SK-N-SH (cell line): ENCODE measurements at regions not wholly inside any gene's neighbourhood (a gene's known extent, or its start where the extent isn't known, plus 50 kb on each side); places are given as distances from the start of the nearest gene placed in this dataset.

ENCODE experiments used
- CTCF ChIA-PET: fragments of 300-600, 350-600 bp; formaldehyde crosslinking; extraction: SDS; loops from one replicate; lab custom pipeline; 2021; lab: Yijun Ruan, JAX
- POLR2A ChIA-PET: fragments of 350-600 bp; sonication (Branson Sonifier 250); formaldehyde crosslinking; extraction: SDS; loops from one replicate; lab custom pipeline; 2020; ENCODE audit warnings: antibody characterized with exemption, inconsistent platforms; lab: Yijun Ruan, JAX
- DNase-seq: peaks from one replicate; pipeline ENCODE4 v3.0.0; 2012
- H2AFZ ChIP-seq: fragments of 200-600 bp; sonication (generic); 2 replicates; pipeline ENCODE4 v1.8.1; 2016; ENCODE audit warnings: antibody characterized with exemption, mild to moderate bottlenecking, low read depth
- H3F3A ChIP-seq: fragments of 200-600 bp; sonication (generic); replicated peaks from 2 replicates; pipeline ENCODE3; 2016; ENCODE audit warnings: antibody characterized with exemption, mild to moderate bottlenecking; ENCODE audit not compliant: insufficient read depth
- H3K27ac ChIP-seq, 2 experiments: fragments of 200-500 bp in 1 of 2; fragments of 200-600 bp in 1 of 2; sonication (Bioruptor generic) in 1 of 2; sonication (generic), shearing (Covaris generic) in 1 of 2; 2 replicates each; pipeline versions ENCODE4 v1.5.1 to v1.6.1; 2014 to 2016; ENCODE audit warnings: low read depth in 2 of 2, inconsistent platforms in 1 of 2, low read length in 1 of 2, mild to moderate bottlenecking in 1 of 2, mixed read lengths in 1 of 2
- H3K27me3 ChIP-seq: fragments of 200-600 bp; sonication (generic), shearing (Covaris generic); 2 replicates; pipeline ENCODE4 v1.6.1; 2016; ENCODE audit warnings: mixed run types; ENCODE audit not compliant: insufficient read depth
- H3K36me3 ChIP-seq, 2 experiments: fragments of 200-500 bp in 1 of 2; fragments of 200-600 bp in 1 of 2; sonication (Bioruptor generic) in 1 of 2; sonication (generic) in 1 of 2; replicated peaks in 1 of 2; 2 replicates each; pipeline versions ENCODE3 to v1.5.1; 2014 to 2016; ENCODE audit warnings: low read length in 1 of 2, mild to moderate bottlenecking in 1 of 2; ENCODE audit not compliant: insufficient read depth in 2 of 2, control insufficient read depth in 1 of 2
- H3K4me1 ChIP-seq, 2 experiments: fragments of 200-500 bp in 1 of 2; fragments of 200-600 bp in 1 of 2; sonication (Bioruptor generic) in 1 of 2; sonication (generic), shearing (Covaris generic) in 1 of 2; 2 replicates each; pipeline versions ENCODE4 v1.5.1 to v1.6.1; 2014 to 2016; ENCODE audit warnings: low read depth in 1 of 2, low read length in 1 of 2, mixed run types in 1 of 2; ENCODE audit not compliant: insufficient read depth in 2 of 2, control insufficient read depth in 1 of 2
- H3K4me2 ChIP-seq: fragments of 200-600 bp; sonication (generic), shearing (Covaris generic); 2 replicates; pipeline ENCODE4 v1.6.1; 2017; ENCODE audit warnings: mixed run types
- H3K4me3 ChIP-seq, 2 experiments: fragments of 200-500 bp in 1 of 2; fragments of 200-600 bp in 1 of 2; sonication (Bioruptor generic) in 1 of 2; sonication (generic), shearing (Covaris generic) in 1 of 2; 2 replicates each; pipeline versions ENCODE4 v1.5.1 to v1.8.1; 2014 to 2016; ENCODE audit warnings: low read depth in 2 of 2, inconsistent platforms in 1 of 2, low read length in 1 of 2, mild to moderate bottlenecking in 1 of 2, mixed read lengths in 1 of 2, moderate library complexity in 1 of 2
- H3K79me2 ChIP-seq: fragments of 200-600 bp; sonication (generic); 2 replicates; pipeline ENCODE4 v1.8.1; 2017; ENCODE audit warnings: mild to moderate bottlenecking; ENCODE audit not compliant: insufficient read depth
- H3K9ac ChIP-seq: fragments of 200-600 bp; sonication (generic); 2 replicates; pipeline ENCODE4 v1.6.1; 2017; ENCODE audit warnings: mixed run types
- H3K9me2 ChIP-seq: fragments of 200-600 bp; sonication (generic); 2 replicates; pipeline ENCODE4 v1.6.1; 2017; ENCODE audit warnings: mixed run types
- H3K9me3 ChIP-seq: fragments of 200-600 bp; sonication (generic); 2 replicates; pipeline ENCODE4 v1.6.1; 2017; ENCODE audit warnings: mixed run types, mild to moderate bottlenecking, moderate library complexity
- H4K20me1 ChIP-seq: fragments of 200-600 bp; sonication (generic); 2 replicates; pipeline ENCODE4 v1.6.1; 2017; ENCODE audit warnings: mild to moderate bottlenecking, mixed run types; ENCODE audit not compliant: insufficient read depth
- CHD2 ChIP-seq: fragments of 150-350 bp; IDR thresholded peaks from 2 replicates; pipeline ENCODE4 v1.6.1; 2018; ENCODE audit warnings: low read length; ENCODE audit not compliant: partially characterized antibody
- CTCF ChIP-seq: fragments of 200-600 bp; sonication (generic); IDR thresholded peaks from 2 replicates; pipeline ENCODE4 v1.6.1; 2017; ENCODE audit warnings: antibody characterized with exemption, mild to moderate bottlenecking, moderate library complexity
- EP300 ChIP-seq, 2 experiments: IDR thresholded peaks; 2 replicates each; pipeline versions ENCODE4 v1.4.0 to v1.6.1; 2012; ENCODE audit warnings: borderline replicate concordance in 1 of 2, low read depth in 1 of 2, low read length in 1 of 2
- FOXM1 ChIP-seq: IDR thresholded peaks from 2 replicates; pipeline ENCODE4 v1.4.0; 2012; ENCODE audit warnings: low read depth, mild to moderate bottlenecking
- GATA2 ChIP-seq: sonication (generic); formaldehyde crosslinking; IDR thresholded peaks from 2 replicates; pipeline ENCODE4 v1.5.0; 2020; ENCODE audit warnings: mild to moderate bottlenecking, missing genetic modification reagents
- IRF3 ChIP-seq: fragments of 150-350 bp; IDR thresholded peaks from 2 replicates; pipeline ENCODE4 v1.6.1; 2016; ENCODE audit warnings: mild to moderate bottlenecking, low read depth, low read length
- MAX ChIP-seq: IDR thresholded peaks from 2 replicates; pipeline ENCODE4 v1.4.0; 2012; ENCODE audit warnings: low read depth
- MEF2A ChIP-seq: IDR thresholded peaks from 2 replicates; pipeline ENCODE4 v1.4.0; 2012; ENCODE audit warnings: low read depth, borderline replicate concordance
- MXI1 ChIP-seq: IDR thresholded peaks from 2 replicates; pipeline ENCODE4 v1.6.1; 2012; ENCODE audit warnings: mild to moderate bottlenecking, low read depth, low read length, improper control_type of control experiment
- NFIC ChIP-seq: IDR thresholded peaks from 2 replicates; pipeline ENCODE4 v1.4.0; 2012; ENCODE audit warnings: borderline replicate concordance
- NRF1 ChIP-seq: IDR thresholded peaks from 2 replicates; pipeline ENCODE4 v1.6.1; 2012; ENCODE audit warnings: low read depth, mild to moderate bottlenecking, low read length
- RAD21 ChIP-seq: IDR thresholded peaks from 2 replicates; pipeline ENCODE4 v1.6.1; 2012; ENCODE audit warnings: mild to moderate bottlenecking, low read length
- RXRA ChIP-seq: IDR thresholded peaks from 2 replicates; pipeline ENCODE4 v1.4.0; 2012; ENCODE audit warnings: low read depth, mild to moderate bottlenecking, borderline replicate concordance
- SIN3A ChIP-seq: IDR thresholded peaks from 2 replicates; pipeline ENCODE4 v1.6.1; 2012; ENCODE audit warnings: low read depth, mild to moderate bottlenecking, low read length, moderate library complexity, borderline replicate concordance
- SMC3 ChIP-seq: IDR thresholded peaks from 2 replicates; pipeline ENCODE4 v1.6.1; 2012; ENCODE audit warnings: low read depth, low read length, improper control_type of control experiment
- WGBS: methylation state at CpG from one replicate; pipeline ENCODE4 v1.1.6; 2017; ENCODE audit warnings: low lambda C conversion rate; 5-methylcytosine and 5-hydroxymethylcytosine counted together

GRCh38 chr4:75154994-75155393 lies 222.1 kb downstream of the PARM1 start:
- Histone ChIP-seq H3K27me3 (no peaks in the 10 kb centered on the region), H3K4me3 (no peak overlapping the region), H3K9me2 (no peaks in the 10 kb centered on the region), H3K36me3 (no peaks in the 10 kb centered on the region), H3F3A (no peaks in the 10 kb centered on the region), H4K20me1 (no peaks in the 10 kb centered on the region), H3K79me2 (no peaks in the 10 kb centered on the region), H3K27ac (no peak overlapping the region), H3K9me3 (no peaks in the 10 kb centered on the region), H3K4me1 (no peaks in the 10 kb centered on the region), H2AFZ (no peak overlapping the region), H3K9ac (no peak overlapping the region), H3K4me2 (no peak overlapping the region)
- TF ChIP-seq GATA2 (CRISPR knock-in tag) (no peak), EP300 (IDR thresholded peaks at IDR 0.05; ENCODE audit: borderline replicate concordance in 1 of 2, low read depth in 1 of 2, low read length in 1 of 2) (no peak)
- ChIA-PET CTCF (no interaction called here), POLR2A (no interaction called here)
- DNase-seq: no peak

GRCh38 chr4:75146223-75146622 lies 213.3 kb downstream of the PARM1 start:
- no peak overlapping the region for H2AFZ ChIP-seq
- H3K79me2 ChIP-seq: no peaks in the 10 kb centered on the region
- H3K9ac ChIP-seq: no peak overlapping the region
- no peaks in the 10 kb centered on the region for H3K9me2 ChIP-seq
- DNase-seq: no peak
- no peaks in the 10 kb centered on the region for H3K9me3 ChIP-seq
- H3K4me3 ChIP-seq: no peak overlapping the region
- WGBS: 3% methylated on average over 1 of the region's 1 CpG
- H3K4me2 ChIP-seq: no peak overlapping the region
- H3K36me3 ChIP-seq: no peaks in the 10 kb centered on the region
- H3F3A ChIP-seq: no peaks in the 10 kb centered on the region
- H3K27ac ChIP-seq: no peak overlapping the region
- ChIA-PET POLR2A (no interaction called here), CTCF (no interaction called here)
- no peaks in the 10 kb centered on the region for H3K4me1 ChIP-seq
- H4K20me1 ChIP-seq: no peaks in the 10 kb centered on the region
- TF ChIP-seq NFIC (no peak), CTCF (no peak), NRF1 (no peak), SMC3 (no peak), IRF3 (no peak), CHD2 (no peak), FOXM1 (no peak), MXI1 (no peak), RXRA (no peak), MAX (no peak), EP300 (IDR thresholded peaks at IDR 0.05; ENCODE audit: borderline replicate concordance in 1 of 2, low read depth in 1 of 2, low read length in 1 of 2) (no peak), MEF2A (no peak), SIN3A (no peak), GATA2 (CRISPR knock-in tag) (no peak), RAD21 (no peak)
- H3K27me3 ChIP-seq: no peaks in the 10 kb centered on the region
